ENCODE measurements at regions not wholly inside any gene's neighbourhood (a gene's known extent, or its start where the extent isn't known, plus 50 kb on each side); places are given as distances from the start of the nearest gene placed in this dataset.

- TF ChIP-seq EZH2 (IDR thresholded peaks at IDR 0.05; ENCODE audit: low read length, unreplicated experiment) (no peak), CTCF (conservative IDR thresholded peaks at IDR 0.05; ENCODE audit: low read depth, low read length) (no peak), EZH2phosphoT487 (IDR thresholded peaks at IDR 0.05; ENCODE audit: borderline replicate concordance, low read length) (no peak)
Observed at GRCh38 chr18:45304558-45304957, 310.7 kb upstream of the SLC14A2 start.

All from PC-3 (cell line).